ENCODE measurements at regions not wholly inside any gene's neighbourhood (a gene's known extent, or its start where the extent isn't known, plus 50 kb on each side); places are given as distances from the start of the nearest gene placed in this dataset.

DNA sequence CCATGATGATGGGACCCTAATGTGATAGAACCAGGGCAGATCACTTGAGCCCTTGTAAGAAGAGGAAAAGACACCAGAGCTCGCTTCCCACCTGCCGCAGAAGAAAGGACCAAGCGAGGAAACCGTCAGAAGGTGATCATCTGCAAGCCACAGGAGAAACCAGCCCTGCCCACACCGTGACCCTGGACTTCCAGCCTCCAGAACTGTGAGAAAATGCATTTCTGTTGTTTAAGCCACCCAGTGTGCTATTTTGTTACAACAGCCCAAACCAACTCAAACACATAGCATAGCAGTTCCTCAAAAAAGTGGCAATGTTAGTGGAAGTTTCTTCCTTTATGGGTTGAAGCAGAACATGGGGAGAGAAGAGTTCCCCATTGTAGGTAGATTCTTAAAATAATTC is 107.9 kb upstream of the BCL2L14 start:
- Histone ChIP-seq H3K36me3 (ENCODE audit: control insufficient read depth in 2 of 2, insufficient read depth in 1 of 2, low read length in 2 of 2) (no peaks in the 10 kb centered on the region), H3K9me3 (ENCODE audit: control insufficient read depth, insufficient read depth, low read depth, low read length) (no peaks in the 10 kb centered on the region), H3K27ac (ENCODE audit: extremely low read depth, low read depth, low read length) (no peak overlapping the region), H3K4me3 (ENCODE audit: low read depth, low read length) (no peak overlapping the region), H3K4me1 (ENCODE audit: control insufficient read depth, insufficient read depth, low read length) (no peaks in the 10 kb centered on the region)
- CTCF ChIA-PET, result no interaction called here
- POLR2A ChIA-PET, result no interaction called here
- no peak for TF ChIP-seq ZNF654 (tag by site-specific recombination; IDR thresholded peaks at IDR 0.05; ENCODE audit: low read depth)
- TF ChIP-seq ZNF548 (tag by site-specific recombination; IDR thresholded peaks at IDR 0.05), result peak; percentile 58; the same call in 1 of the 2 replicates
- no peak for TF ChIP-seq ZNF146 (tag by site-specific recombination; IDR thresholded peaks at IDR 0.05)
- TF ChIP-seq, protein P1, sequence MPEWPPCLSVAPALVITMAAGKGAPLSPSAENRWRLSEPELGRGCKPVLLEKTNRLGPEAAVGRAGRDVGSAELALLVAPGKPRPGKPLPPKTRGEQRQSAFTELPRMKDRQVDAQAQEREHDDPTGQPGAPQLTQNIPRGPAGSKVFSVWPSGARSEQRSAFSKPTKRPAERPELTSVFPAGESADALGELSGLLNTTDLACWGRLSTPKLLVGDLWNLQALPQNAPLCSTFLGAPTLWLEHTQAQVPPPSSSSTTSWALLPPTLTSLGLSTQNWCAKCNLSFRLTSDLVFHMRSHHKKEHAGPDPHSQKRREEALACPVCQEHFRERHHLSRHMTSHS (tag by site-specific recombination; IDR thresholded peaks at IDR 0.05), result no peak

DNA sequence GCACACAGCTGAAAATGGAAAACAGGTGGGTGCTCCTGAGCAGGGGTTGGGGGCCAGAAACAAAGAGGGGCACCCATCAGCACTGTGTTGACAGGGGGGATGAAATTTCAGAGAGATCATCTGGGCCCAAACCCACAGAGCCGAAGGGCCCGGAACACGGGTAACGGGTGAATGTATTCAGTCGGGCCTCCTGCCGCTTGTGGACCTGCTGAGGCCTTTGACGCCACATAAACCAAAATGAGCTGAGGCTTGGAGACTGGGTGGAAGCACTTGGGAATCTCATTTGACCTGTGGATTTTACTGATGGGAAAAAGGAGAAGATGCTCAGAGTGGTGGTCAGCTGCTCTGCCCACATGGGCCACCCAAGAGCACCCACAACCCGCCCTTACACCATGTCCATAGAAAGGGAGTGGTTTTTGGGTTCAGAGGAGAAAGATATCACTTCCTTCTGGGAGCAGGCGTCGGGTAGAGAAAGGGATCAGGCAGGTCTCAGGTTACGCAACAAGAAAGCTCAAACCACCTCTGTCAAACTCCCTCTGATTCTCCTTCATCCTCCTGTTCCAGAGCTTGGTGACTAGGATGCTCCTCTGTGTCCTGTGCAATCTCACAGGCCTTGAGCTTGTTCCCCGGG is 106.8 kb upstream of the BCL2L14 start:
- ChIA-PET CTCF (interaction anchor here (0.7 kb wide), 1 partner anchor 8 kb away, joined by 3 read pairs; no protein-coding TSS in a partner anchor), POLR2A (no interaction called here)
- H3K4me1 ChIP-seq (ENCODE audit: control insufficient read depth, insufficient read depth, low read length), result no peaks in the 10 kb centered on the region
- TF ChIP-seq ZXDB (tag by site-specific recombination; IDR thresholded peaks at IDR 0.05), result no peak
- no peak for TF ChIP-seq ZNF292 (tag by site-specific recombination; IDR thresholded peaks at IDR 0.05; ENCODE audit: borderline replicate concordance, low read depth)
- TF ChIP-seq ZNF416 (tag by site-specific recombination; IDR thresholded peaks at IDR 0.05), result no peak
- no peak for TF ChIP-seq ZNF830 (tag by site-specific recombination; IDR thresholded peaks at IDR 0.05; ENCODE audit: low read depth)
- TF ChIP-seq ZNF76 (tag by site-specific recombination; IDR thresholded peaks at IDR 0.05; ENCODE audit: borderline replicate concordance, low read depth), result no peak
- TF ChIP-seq ZNF274 (IDR thresholded peaks at IDR 0.05; ENCODE audit: low read length), result no peak
- TF ChIP-seq ZNF274 (tag by site-specific recombination; IDR thresholded peaks at IDR 0.05; ENCODE audit: borderline replicate concordance), result no peak
- no peak overlapping the region for H3K27ac ChIP-seq (ENCODE audit: extremely low read depth, low read depth, low read length)
- no peaks in the 10 kb centered on the region for H3K36me3 ChIP-seq (ENCODE audit: control insufficient read depth in 2 of 2, insufficient read depth in 1 of 2, low read length in 2 of 2)
- H3K4me3 ChIP-seq (ENCODE audit: low read depth, low read length), result no peak overlapping the region
- no peaks in the 10 kb centered on the region for H3K9me3 ChIP-seq (ENCODE audit: control insufficient read depth, insufficient read depth, low read depth, low read length)

DNA sequence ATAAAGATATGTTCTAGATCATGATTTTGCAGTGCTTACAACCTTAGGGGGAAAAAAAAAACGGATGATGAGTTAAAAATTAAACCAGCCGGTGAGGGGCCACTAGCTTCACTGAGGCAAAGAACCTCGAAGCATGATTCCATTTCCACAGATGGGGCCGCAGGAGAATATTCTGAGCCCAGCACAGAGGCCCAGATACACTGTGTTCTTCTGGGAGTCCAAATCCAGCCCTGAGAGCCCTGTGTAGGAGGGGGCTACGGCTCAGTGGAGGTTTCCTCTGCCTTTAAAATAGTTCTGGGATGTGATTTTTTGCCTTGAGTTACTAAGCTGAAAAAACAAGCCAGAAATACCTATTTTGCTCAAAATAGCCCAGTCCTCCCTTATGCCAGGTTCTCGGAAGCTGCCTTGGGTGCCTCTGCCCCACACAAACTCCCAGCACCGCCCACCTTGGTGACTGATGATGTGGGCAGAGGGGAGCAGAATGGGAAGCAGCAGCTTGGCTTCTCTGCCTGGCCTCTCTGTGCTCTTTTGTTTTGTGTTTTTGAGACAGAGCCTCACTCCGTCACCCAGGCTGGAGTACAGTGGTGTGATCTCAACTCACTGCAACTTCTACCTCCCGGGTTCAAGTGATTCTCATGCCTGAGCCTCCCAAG is 105.4 kb upstream of the BCL2L14 start:
- H3K9me3 ChIP-seq (ENCODE audit: control insufficient read depth, insufficient read depth, low read depth, low read length), result no peaks in the 10 kb centered on the region
- H3K27ac ChIP-seq (ENCODE audit: extremely low read depth, low read depth, low read length), result no peak overlapping the region
- ChIA-PET POLR2A (no interaction called here), CTCF (no interaction called here)
- H3K36me3 ChIP-seq (ENCODE audit: control insufficient read depth in 2 of 2, insufficient read depth in 1 of 2, low read length in 2 of 2), result no peaks in the 10 kb centered on the region
- H3K4me1 ChIP-seq (ENCODE audit: control insufficient read depth, insufficient read depth, low read length), result no peaks in the 10 kb centered on the region
- no peak overlapping the region for H3K4me3 ChIP-seq (ENCODE audit: low read depth, low read length)
- TF ChIP-seq ZFHX2 (tag by site-specific recombination; conservative IDR thresholded peaks at IDR 0.05), result 0 out of 2 replicates have a peak, but pooled peaks have one; percentile 9
- no peak for TF ChIP-seq ZNF501 (tag by site-specific recombination; IDR thresholded peaks at IDR 0.05)
- no peak for TF ChIP-seq ZNF335 (tag by site-specific recombination; conservative IDR thresholded peaks at IDR 0.05)
- TF ChIP-seq ZSCAN16 (tag by site-specific recombination; IDR thresholded peaks at IDR 0.05), result no peak
- no peak for TF ChIP-seq ZNF791 (tag by site-specific recombination; IDR thresholded peaks at IDR 0.05)
- TF ChIP-seq ZNF510 (tag by site-specific recombination; IDR thresholded peaks at IDR 0.05; ENCODE audit: insufficient replicate concordance), result no peak

DNA sequence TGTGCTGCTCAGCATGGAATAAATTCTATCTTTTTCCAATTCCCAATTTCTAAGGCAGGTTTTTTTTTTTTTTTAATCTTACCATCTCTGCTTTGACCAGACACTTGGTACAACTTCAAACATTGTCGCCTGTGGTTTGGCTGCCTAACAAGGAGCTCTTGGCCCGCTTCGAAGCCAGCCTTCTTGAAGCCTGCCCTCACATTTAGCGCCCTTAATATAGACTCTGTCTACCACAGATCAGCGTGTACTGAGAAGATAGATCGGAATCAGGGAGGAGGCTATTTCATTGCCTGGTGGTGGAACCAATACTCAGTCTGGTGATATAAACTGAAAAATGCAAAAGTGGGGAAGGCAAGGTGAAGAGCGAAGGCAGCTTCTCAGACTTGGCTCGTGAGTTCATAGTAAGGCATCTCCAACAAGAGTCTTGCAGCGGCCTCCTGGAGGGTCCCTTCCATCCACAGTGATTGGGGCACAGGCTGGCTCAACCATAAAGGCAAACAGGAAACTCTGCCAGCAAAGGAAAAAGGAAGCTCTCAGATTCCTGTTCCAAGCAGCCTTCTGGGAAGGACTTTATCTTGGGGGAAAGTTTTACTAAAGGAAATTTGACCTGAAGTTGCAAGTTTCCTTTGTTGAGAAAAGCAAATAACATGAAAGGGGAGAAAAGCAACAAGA is 103.2 kb upstream of the BCL2L14 start:
- Histone ChIP-seq H3K4me1 (ENCODE audit: control insufficient read depth, insufficient read depth, low read length) (no peaks in the 10 kb centered on the region), H3K4me3 (ENCODE audit: low read depth, low read length) (no peak overlapping the region), H3K27ac (ENCODE audit: extremely low read depth, low read depth, low read length) (no peak overlapping the region), H3K9me3 (ENCODE audit: control insufficient read depth, insufficient read depth, low read depth, low read length) (no peaks in the 10 kb centered on the region), H3K36me3 (ENCODE audit: control insufficient read depth in 2 of 2, insufficient read depth in 1 of 2, low read length in 2 of 2) (no peaks in the 10 kb centered on the region)
- POLR2A ChIA-PET, result no interaction called here
- CTCF ChIA-PET, result no interaction called here
- TF ChIP-seq YY2 (tag by site-specific recombination; IDR thresholded peaks at IDR 0.05), result no peak
- TF ChIP-seq ZNF830 (tag by site-specific recombination; IDR thresholded peaks at IDR 0.05; ENCODE audit: low read depth), result no peak
- TF ChIP-seq KLF10 (tag by site-specific recombination; IDR thresholded peaks at IDR 0.05), result no peak
- TF ChIP-seq, protein P2, sequence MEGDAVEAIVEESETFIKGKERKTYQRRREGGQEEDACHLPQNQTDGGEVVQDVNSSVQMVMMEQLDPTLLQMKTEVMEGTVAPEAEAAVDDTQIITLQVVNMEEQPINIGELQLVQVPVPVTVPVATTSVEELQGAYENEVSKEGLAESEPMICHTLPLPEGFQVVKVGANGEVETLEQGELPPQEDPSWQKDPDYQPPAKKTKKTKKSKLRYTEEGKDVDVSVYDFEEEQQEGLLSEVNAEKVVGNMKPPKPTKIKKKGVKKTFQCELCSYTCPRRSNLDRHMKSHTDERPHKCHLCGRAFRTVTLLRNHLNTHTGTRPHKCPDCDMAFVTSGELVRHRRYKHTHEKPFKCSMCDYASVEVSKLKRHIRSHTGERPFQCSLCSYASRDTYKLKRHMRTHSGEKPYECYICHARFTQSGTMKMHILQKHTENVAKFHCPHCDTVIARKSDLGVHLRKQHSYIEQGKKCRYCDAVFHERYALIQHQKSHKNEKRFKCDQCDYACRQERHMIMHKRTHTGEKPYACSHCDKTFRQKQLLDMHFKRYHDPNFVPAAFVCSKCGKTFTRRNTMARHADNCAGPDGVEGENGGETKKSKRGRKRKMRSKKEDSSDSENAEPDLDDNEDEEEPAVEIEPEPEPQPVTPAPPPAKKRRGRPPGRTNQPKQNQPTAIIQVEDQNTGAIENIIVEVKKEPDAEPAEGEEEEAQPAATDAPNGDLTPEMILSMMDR (tag by site-specific recombination; IDR thresholded peaks at IDR 0.05), result no peak
- no peak for TF ChIP-seq ZNF558 (tag by site-specific recombination; IDR thresholded peaks at IDR 0.05)
- TF ChIP-seq ZNF211 (tag by site-specific recombination; IDR thresholded peaks at IDR 0.05; ENCODE audit: low read depth), result no peak
- TF ChIP-seq ZNF677 (tag by site-specific recombination; IDR thresholded peaks at IDR 0.05), result no peak
- no peak for TF ChIP-seq ZNF239 (tag by site-specific recombination; IDR thresholded peaks at IDR 0.05)
- TF ChIP-seq ZNF660 (tag by site-specific recombination; IDR thresholded peaks at IDR 0.05), result no peak
- no peak for TF ChIP-seq ZNF24 (tag by site-specific recombination; IDR thresholded peaks at IDR 0.05)
